ENCODE measurements at regions not wholly inside any gene's neighbourhood (a gene's known extent, or its start where the extent isn't known, plus 50 kb on each side); places are given as distances from the start of the nearest gene placed in this dataset.
"Not testable (repeated sequence)": the region's sequence is repeated elsewhere in the genome, so short reads cannot be mapped to it uniquely, and the experiment has no call there.

GRCh38 chr5:82459626-82460025 is 181.5 kb upstream of the RPS23 start:
- DNase-seq (ENCODE audit: low read depth in 2 of 3, low spot score in 2 of 3), result no peak

- not testable (repeated sequence) for DNase-seq (ENCODE audit: low read depth in 2 of 3, low spot score in 2 of 3)
These were observed 177.2 kb upstream of the RPS23 start for GRCh38 chr5:82455317-82455716.

GRCh38 chr5:82448374-82448773 is 170.2 kb upstream of the RPS23 start:
- DNase-seq (ENCODE audit: low read depth in 2 of 3, low spot score in 2 of 3), result no peak

DNA sequence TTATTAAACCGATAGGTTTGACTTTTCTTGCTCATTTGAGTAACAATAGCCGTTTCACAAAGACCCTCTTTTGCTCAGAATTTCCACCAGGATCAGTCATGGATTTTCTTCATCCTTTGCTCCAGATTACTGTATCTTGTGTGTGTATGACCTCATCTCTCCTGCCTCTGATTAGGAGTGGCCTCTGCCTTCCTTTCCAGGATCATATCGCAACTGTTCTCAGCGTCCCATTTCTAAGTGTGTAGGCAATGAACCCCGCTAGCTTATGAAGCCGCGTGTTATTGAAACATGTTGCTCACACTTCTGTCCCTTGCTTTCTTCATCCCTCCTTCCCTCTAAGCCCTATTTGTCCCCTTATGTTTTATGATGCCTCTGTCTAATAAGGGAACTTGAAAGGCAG is 169.8 kb upstream of the RPS23 start:
- DNase-seq (ENCODE audit: low read depth in 2 of 3, low spot score in 2 of 3), result no peak

GRCh38 chr5:82446809-82447208 is 168.7 kb upstream of the RPS23 start:
- no peak for DNase-seq (ENCODE audit: low read depth in 2 of 3, low spot score in 2 of 3)

- DNase-seq (ENCODE audit: low read depth in 2 of 3, low spot score in 2 of 3), result no peak
These were observed 167.7 kb upstream of the RPS23 start for GRCh38 chr5:82445726-82446335.

DNA sequence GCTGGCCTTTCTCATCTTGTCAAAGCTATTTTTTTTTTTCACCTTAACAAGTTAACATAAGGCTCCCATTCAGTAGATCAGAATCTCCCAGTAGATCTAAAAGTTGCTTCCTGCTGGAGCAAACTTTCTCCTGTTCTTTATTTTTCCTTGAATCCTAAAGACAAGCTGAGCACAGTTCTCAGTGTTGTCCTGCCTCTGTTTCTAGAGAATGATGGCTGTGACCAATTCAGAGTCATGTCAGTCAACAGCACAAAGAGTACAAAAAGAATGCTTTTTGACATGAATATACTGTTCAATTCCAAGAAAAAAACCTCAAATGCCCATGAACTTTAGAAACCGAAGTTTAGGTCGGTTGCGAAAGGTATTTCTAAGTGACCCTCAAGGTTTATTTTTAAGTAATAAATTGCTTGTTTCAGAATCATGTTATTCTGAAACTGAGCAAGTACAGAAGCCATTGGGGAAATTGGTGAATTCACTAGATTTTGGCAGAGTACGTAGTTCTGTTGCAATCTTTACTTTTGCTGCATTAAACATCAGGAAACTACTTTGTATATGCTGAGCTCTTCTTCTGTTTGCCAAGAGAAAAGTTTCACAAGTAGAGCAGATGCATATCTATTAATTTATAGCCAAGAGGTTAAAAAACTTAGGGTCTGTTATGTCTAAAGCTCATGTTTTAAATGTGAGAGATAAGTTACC is 161.7 kb upstream of the RPS23 start:
- DNase-seq (ENCODE audit: low read depth in 2 of 3, low spot score in 2 of 3), result no peak

DNA sequence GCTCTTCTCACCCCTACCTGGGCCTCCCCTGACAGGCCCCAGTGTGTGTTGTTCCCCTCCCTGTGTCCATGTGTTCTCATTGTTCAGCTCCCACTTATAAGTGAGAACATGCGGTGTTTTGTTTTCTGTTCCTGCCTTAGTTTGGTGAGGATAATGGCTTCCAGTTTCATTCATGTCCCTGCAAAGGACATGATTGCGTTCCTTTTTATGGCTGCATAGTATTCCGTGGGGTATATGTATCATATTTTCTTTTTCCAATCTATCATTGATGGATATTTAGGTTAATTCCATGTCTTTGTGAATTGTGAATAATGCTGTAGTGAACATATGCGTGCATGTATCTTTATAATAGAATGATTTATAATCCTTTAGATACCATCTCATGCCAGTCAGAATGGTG is 159.4 kb upstream of the RPS23 start:
- DNase-seq (ENCODE audit: low read depth in 2 of 3, low spot score in 2 of 3), result not testable (repeated sequence)

DNA sequence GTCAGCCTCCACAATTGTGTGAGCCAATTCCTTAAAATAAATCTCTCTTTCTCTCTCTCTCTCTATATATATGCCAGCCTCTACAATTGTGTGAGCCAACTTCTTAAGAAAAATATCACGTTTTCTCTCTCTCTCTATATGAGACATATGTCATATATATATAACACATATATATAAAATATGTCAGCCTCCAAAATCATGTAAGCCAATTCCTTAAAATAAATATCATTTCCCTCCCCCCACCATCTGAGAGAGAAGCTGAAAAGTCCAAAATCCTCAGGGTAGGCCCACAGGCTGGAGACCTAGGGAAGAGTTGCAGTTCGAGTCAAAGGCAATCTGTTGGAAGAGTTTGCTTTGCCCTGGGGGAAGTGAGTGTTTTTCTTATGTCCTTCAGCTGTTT is 158.1 kb upstream of the RPS23 start:
- no peak for DNase-seq (ENCODE audit: low read depth in 2 of 3, low spot score in 2 of 3)

- not testable (repeated sequence) for DNase-seq (ENCODE audit: low read depth in 2 of 3, low spot score in 2 of 3)
These were observed 156.8 kb upstream of the RPS23 start for GRCh38 chr5:82434696-82435660.

DNA sequence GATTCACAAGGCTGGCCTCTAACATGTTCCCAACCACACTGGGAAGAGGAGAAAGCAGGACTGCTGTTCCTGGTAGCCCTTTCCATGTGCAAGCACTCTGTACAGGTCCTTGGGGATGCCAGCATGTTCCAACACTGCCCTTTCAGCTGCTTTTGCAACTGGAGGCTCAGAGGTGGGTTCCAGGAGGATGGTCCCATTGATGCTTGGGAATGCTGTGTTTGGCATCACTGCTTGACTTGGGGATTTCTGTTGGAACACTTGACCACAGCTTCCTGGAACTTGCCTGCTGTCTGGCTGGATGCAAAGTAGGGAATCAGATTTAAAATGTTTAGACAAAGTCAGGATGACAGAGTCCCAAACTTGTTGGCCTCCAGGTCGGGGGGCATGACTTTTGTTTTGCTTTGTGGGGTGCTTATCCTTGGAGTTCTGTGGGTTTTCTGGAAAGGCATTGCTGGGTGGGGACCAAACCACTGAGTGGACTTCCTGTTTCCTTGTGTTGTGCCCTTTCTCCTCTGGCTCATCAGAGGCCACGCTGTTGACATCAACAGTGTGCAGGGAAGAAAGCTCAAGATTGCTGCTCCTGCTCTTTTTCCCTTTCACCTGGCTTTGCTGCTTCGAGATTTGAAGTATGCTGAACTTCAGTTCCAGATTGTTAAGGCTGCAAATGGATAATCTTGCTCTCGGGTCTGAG is 148.5 kb upstream of the RPS23 start:
- no peak for DNase-seq (ENCODE audit: low read depth in 2 of 3, low spot score in 2 of 3)

GRCh38 chr5:82425591-82425990 is 147.4 kb upstream of the RPS23 start:
- DNase-seq (ENCODE audit: low read depth in 2 of 3, low spot score in 2 of 3), result no peak

GRCh38 chr5:82424211-82424610 is 146.1 kb upstream of the RPS23 start:
- no peak for DNase-seq (ENCODE audit: low read depth in 2 of 3, low spot score in 2 of 3)

DNA sequence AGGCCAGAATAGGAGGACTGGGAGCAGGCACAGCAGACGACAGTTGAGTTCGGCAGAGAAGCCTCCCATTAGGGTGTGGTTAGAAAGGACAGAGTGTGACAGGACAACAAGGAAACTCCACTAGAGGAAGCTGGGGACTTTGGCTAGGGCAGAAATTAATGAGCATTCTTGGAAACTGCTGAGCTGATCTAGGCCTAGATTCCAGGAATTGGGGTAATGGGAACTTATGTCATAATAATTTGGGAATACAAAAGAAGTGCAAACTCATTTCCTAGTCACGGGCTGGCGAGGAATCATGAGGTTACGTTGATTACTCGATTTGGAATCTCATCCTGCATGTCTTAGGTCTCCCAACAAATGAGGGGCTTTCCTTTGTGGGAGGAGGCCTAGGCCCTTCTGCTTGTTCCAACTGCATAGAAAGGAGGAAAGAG is 144.6 kb upstream of the RPS23 start:
- no peak for DNase-seq (ENCODE audit: low read depth in 2 of 3, low spot score in 2 of 3)

DNA sequence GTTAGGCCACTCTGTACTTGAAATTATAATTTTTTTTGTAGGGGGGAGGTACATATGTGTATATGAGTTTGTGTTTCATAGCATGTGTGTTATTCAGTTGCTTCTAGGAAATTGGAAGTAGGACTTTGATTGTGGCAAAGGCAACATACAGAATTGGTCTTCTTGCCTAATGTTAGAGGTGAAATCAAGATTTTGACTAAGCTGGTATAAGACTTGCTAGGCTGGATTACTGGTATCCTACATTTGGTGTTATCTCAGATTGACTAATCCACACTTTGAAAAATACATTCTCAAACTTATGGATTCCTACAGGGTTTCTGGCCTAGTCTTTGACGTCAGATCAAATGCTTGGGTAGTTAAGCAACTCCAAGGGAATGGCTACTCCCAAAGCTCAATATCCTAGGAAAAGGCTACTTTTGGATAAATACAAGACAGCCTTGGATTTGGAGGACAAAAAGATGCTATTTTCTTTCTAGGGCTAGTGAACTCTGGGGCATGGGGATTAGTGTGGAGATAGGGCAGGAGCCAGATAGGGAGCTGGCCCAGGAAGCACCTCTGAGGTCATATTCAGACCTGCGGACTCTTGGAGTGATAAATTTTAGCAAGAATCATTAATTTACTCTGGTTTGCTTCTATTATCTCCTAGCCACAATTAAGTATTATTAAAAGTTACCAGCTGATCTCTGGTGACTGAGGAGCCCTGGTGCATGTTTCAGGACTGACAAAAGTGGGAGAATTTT is 144.0 kb upstream of the RPS23 start:
- DNase-seq (ENCODE audit: low read depth in 2 of 3, low spot score in 2 of 3), result no peak

GRCh38 chr5:82421119-82421518 is 143.0 kb upstream of the RPS23 start:
- DNase-seq (ENCODE audit: low read depth in 2 of 3, low spot score in 2 of 3), result no peak

DNA sequence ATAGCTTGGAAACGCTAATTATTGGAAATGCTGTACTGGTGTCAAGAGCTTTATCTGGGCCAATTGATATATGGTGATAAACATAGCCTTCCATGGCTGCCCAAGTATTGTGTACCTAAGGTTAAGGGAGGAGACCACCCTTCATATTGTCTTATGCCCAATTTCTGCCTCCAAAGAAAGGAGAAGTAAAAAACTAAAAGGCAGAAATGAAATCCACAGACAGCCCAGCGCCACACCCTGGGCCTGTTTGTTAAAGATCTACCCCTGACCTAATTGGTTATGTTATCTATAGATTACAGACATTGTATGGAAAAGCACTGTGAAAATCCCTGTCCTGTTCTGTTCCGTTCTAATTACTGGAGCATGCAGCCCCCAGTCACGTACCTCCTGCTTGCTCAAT is 142.4 kb upstream of the RPS23 start:
- not testable (repeated sequence) for DNase-seq (ENCODE audit: low read depth in 2 of 3, low spot score in 2 of 3)

GRCh38 chr5:82419559-82420332 is 141.6 kb upstream of the RPS23 start:
- no peak for DNase-seq (ENCODE audit: low read depth in 2 of 3, low spot score in 2 of 3)

- DNase-seq (ENCODE audit: low read depth in 2 of 3, low spot score in 2 of 3), result no peak
These were observed 140.4 kb upstream of the RPS23 start for GRCh38 chr5:82418608-82418950.
